ENCODE measurements at regions not wholly inside any gene's neighbourhood (a gene's known extent, or its start where the extent isn't known, plus 50 kb on each side); places are given as distances from the start of the nearest gene placed in this dataset.

- Histone ChIP-seq H3K27me3 (no peaks in the 10 kb centered on the region), H3K4me1 (no peaks in the 10 kb centered on the region), H3K9me3 (no peaks in the 10 kb centered on the region), H3K4me3 (no peak overlapping the region), H3K36me3 (ENCODE audit: low read depth, missing control alignments) (no peaks in the 10 kb centered on the region), H3K27ac (no peak overlapping the region)
- no peak for DNase-seq
- intact Hi-C loops (cut with DNase I; ENCODE audit: low total_unique reads), result no loop called here
- TF ChIP-seq CTCF (IDR thresholded peaks at IDR 0.05) (no peak), POLR2A (IDR thresholded peaks at IDR 0.05) (no peak)
- WGBS, 2 donors, result 69 to 80% methylated on average over 2 of the region's 2 CpGs
These were observed 154.3 kb upstream of the CWC22 start for GRCh38 chr2:180161415-180161814.

GRCh38 chr2:180159921-180160320, 152.8 kb upstream of the CWC22 start:
- Histone ChIP-seq H3K36me3 (ENCODE audit: low read depth, missing control alignments) (no peaks in the 10 kb centered on the region), H3K4me1 (no peaks in the 10 kb centered on the region), H3K9me3 (no peaks in the 10 kb centered on the region), H3K4me3 (no peak overlapping the region), H3K27ac (no peak overlapping the region), H3K27me3 (no peaks in the 10 kb centered on the region)
- intact Hi-C loops (cut with DNase I; ENCODE audit: low total_unique reads), result no loop called here
- DNase-seq, result no peak
- 80 to 84% methylated on average over 2 of the region's 2 CpGs for WGBS, 2 donors
- no peak for TF ChIP-seq POLR2A (IDR thresholded peaks at IDR 0.05)
- TF ChIP-seq CTCF (IDR thresholded peaks at IDR 0.05), result no peak

- no peak for TF ChIP-seq CTCF (IDR thresholded peaks at IDR 0.05)
- no peak for TF ChIP-seq POLR2A (IDR thresholded peaks at IDR 0.05)
- Histone ChIP-seq H3K4me1 (no peaks in the 10 kb centered on the region), H3K27me3 (no peaks in the 10 kb centered on the region), H3K27ac (no peak overlapping the region), H3K36me3 (ENCODE audit: low read depth, missing control alignments) (no peaks in the 10 kb centered on the region), H3K4me3 (no peak overlapping the region), H3K9me3 (no peaks in the 10 kb centered on the region)
- intact Hi-C loops (cut with DNase I; ENCODE audit: low total_unique reads), result no loop called here
- DNase-seq, result no peak
- WGBS, 2 donors, result 59 to 63% methylated on average over 2 of the region's 2 CpGs
These were observed 151.9 kb upstream of the CWC22 start for GRCh38 chr2:180158961-180159360.

- H3K4me3 ChIP-seq, result no peak overlapping the region
- TF ChIP-seq POLR2A (IDR thresholded peaks at IDR 0.05) (no peak), CTCF (IDR thresholded peaks at IDR 0.05) (no peak)
- H3K27me3 ChIP-seq, result no peaks in the 10 kb centered on the region
- H3K27ac ChIP-seq, result no peak overlapping the region
- no peaks in the 10 kb centered on the region for H3K9me3 ChIP-seq
- H3K4me1 ChIP-seq, result no peaks in the 10 kb centered on the region
- no peaks in the 10 kb centered on the region for H3K36me3 ChIP-seq (ENCODE audit: low read depth, missing control alignments)
- intact Hi-C loops (cut with DNase I; ENCODE audit: low total_unique reads), result no loop called here
- no peak for DNase-seq
These were observed 149.6 kb upstream of the CWC22 start for GRCh38 chr2:180156651-180157050.

GRCh38 chr2:180150606-180151005, 143.5 kb upstream of the CWC22 start:
- Histone ChIP-seq H3K27me3 (no peaks in the 10 kb centered on the region), H3K36me3 (ENCODE audit: low read depth, missing control alignments) (no peaks in the 10 kb centered on the region), H3K9me3 (no peaks in the 10 kb centered on the region), H3K4me1 (no peaks in the 10 kb centered on the region), H3K4me3 (no peak overlapping the region), H3K27ac (no peak overlapping the region)
- intact Hi-C loops (cut with DNase I; ENCODE audit: low total_unique reads), result no loop called here
- TF ChIP-seq CTCF (IDR thresholded peaks at IDR 0.05) (no peak), POLR2A (IDR thresholded peaks at IDR 0.05) (no peak)
- no peak for DNase-seq
- 92 to 94% methylated on average over 1 of the region's 1 CpG for WGBS, 2 donors
